ENCODE measurements at regions not wholly inside any gene's neighbourhood (a gene's known extent, or its start where the extent isn't known, plus 50 kb on each side); places are given as distances from the start of the nearest gene placed in this dataset.

DNA sequence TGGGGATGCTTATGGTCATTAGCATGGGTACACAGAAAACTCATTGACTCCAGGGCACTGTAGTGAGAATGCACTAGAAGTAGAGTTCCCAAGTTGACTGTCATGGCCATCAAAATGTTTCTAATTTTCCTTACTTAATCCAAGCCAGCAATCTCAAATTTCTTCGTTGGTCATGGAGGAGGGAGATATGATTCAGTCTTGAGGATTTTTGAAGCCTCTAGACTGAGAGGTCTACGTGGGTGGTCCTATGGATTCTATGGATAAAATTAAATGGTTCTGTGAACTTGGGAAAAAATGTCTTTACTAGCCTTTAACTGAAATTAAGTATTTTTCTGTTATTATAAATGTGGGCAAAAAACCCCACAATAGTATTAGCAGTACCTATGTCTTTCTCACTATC, 508.5 kb downstream of the FUT8 start:
- TF ChIP-seq, protein P1, sequence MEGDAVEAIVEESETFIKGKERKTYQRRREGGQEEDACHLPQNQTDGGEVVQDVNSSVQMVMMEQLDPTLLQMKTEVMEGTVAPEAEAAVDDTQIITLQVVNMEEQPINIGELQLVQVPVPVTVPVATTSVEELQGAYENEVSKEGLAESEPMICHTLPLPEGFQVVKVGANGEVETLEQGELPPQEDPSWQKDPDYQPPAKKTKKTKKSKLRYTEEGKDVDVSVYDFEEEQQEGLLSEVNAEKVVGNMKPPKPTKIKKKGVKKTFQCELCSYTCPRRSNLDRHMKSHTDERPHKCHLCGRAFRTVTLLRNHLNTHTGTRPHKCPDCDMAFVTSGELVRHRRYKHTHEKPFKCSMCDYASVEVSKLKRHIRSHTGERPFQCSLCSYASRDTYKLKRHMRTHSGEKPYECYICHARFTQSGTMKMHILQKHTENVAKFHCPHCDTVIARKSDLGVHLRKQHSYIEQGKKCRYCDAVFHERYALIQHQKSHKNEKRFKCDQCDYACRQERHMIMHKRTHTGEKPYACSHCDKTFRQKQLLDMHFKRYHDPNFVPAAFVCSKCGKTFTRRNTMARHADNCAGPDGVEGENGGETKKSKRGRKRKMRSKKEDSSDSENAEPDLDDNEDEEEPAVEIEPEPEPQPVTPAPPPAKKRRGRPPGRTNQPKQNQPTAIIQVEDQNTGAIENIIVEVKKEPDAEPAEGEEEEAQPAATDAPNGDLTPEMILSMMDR (IDR thresholded peaks at IDR 0.05; ENCODE audit: low read depth, low read length, missing control alignments), result no peak
- no peak for DNase-seq (ENCODE audit: extremely low read depth, low read depth)

DNA sequence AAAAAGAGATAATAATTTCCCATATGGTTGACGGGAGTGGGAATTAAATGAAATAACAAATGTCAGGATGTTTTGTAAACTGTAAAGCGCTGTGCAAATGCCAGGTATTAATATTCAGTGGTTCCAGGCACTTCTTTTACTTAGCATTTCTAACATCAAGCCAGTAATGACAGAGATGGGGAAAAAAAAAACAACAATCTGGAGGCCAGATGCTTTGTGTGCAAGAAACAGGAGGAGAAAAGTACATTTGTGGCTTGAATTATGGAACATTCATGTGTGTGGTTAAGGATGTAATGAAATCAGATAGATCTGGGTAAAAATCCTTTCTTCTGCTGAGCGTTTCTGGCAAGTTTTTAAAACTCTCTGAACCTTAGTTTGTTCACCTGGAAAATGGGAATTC, 509.6 kb downstream of the FUT8 start:
- DNase-seq (ENCODE audit: extremely low read depth, low read depth), result peak; percentile 32
- TF ChIP-seq, protein P1 (IDR thresholded peaks at IDR 0.05; ENCODE audit: low read depth, low read length, missing control alignments), result no peak
- no peak overlapping the region for H3K4me3 ChIP-seq (replicated peaks; ENCODE audit: low read depth, low read length)

More for the DNA sequence above, 508.5 kb downstream of the FUT8 start:
- H3K4me3 ChIP-seq (replicated peaks; ENCODE audit: low read depth, low read length), result no peak overlapping the region

DNA sequence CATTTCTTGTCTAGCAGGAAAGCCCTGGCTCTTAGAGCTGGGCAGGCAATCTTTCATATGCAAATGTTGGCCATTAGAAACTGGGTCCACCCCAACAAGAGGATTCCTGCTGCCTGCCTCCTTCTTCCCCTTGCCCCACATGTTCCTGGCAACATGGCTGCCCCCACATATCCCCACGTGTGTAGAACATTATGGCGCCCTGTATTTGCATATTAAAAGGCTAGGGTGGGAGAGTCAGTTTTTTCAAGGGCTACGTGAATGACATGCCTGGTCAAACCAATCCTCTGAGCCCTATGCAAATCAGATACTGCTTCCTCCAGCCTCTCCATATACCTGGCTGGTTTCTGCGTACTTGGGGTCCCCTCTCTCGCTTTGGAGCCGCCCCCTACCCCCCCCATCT, 514.0 kb downstream of the FUT8 start:
- DNase-seq (ENCODE audit: extremely low read depth, low read depth), result no peak
- no peak overlapping the region for H3K4me3 ChIP-seq (replicated peaks; ENCODE audit: low read depth, low read length)
- TF ChIP-seq, protein P1 (IDR thresholded peaks at IDR 0.05; ENCODE audit: low read depth, low read length, missing control alignments), result no peak

DNA sequence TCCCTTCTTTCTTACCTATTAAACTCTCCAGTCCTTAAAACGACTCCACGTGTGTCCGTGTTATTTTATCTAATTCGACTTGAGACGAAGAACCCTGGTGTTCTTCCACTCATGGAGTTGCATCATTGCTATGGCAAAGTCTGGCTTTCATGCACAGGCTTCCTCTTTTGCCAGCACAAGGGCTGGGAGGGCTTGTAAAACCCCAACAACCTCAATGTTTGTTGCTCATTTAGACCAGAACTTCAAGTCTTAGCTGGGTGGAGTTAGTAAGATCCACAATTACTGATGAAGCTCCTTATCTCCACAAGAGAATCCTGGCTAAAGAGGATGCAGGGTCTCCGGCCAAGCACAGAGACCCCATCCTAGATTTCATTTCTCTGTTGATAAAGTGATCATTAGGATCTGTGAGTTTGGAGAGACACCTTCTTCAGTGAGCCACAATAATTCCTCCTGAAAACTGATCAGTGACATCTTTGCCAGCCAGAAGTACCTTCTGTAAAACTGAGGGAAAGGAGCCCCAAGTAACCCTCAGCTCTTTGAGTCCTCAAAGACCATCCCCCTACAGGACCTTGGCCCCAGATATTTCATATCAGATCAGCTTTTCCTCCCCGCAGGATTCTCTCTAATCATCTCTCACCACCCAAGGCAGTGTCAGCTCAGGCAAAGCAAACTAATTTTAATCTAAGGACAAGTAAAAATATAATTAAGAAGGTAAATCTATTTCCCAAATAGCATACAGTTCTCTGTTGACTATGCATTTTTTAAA, 514.6 kb downstream of the FUT8 start:
- no peak overlapping the region for H3K4me3 ChIP-seq (replicated peaks; ENCODE audit: low read depth, low read length)
- TF ChIP-seq, protein P1 (IDR thresholded peaks at IDR 0.05; ENCODE audit: low read depth, low read length, missing control alignments), result no peak
- no peak for DNase-seq (ENCODE audit: extremely low read depth, low read depth)

DNA sequence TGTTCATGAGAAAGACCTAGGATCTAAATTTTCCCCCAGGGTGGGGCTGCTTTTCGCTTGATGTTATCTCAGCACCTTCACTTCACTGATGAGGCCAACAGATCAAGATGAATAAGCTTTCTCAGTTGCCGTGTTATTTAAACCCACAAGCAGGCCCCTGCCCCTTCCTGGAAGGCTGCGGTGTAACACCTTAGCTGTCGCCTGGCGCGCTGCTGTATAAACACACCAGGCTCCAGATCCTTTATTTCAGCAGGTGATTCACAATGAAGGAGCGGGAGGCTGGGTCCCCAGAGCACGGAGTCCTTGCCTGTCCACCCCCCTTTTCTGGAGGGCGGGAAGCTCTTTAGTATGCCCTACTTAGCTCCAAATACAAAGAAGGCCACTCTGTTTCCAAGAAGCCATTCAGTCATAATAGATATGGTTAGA, 515.4 kb downstream of the FUT8 start:
- TF ChIP-seq, protein P1 (IDR thresholded peaks at IDR 0.05; ENCODE audit: low read depth, low read length, missing control alignments), result no peak
- no peak for DNase-seq (ENCODE audit: extremely low read depth, low read depth)
- H3K4me3 ChIP-seq (replicated peaks; ENCODE audit: low read depth, low read length), result no peak overlapping the region

DNA sequence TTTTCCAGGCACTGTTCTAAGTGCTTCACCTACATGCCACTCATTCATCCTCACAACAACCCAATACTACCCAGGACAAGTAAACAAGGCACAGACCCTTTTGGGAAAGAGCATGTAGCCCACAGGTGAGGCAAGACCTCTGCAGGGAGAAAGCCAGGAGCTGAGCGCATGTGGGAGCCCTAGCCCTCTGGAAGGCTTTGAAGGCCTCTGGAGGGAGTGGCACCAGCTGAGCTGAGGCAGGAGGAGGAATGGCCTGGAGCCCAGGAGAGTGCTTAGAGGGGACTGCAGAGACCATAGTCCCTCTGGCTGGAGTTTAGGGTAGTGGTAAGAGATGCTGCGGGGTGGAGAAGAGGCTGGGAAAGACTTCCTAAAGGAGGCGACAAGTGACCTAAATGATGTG, 516.5 kb downstream of the FUT8 start:
- H3K4me3 ChIP-seq (replicated peaks; ENCODE audit: low read depth, low read length), result no peak overlapping the region
- no peak for DNase-seq (ENCODE audit: extremely low read depth, low read depth)
- TF ChIP-seq, protein P1 (IDR thresholded peaks at IDR 0.05; ENCODE audit: low read depth, low read length, missing control alignments), result no peak

All from HFF-Myc (cell line).